Vagina (tissue), 2 donors: ENCODE measurements at regions not wholly inside any gene's neighbourhood (a gene's known extent, or its start where the extent isn't known, plus 50 kb on each side); places are given as distances from the start of the nearest gene placed in this dataset.

Experiments used
- POLR2A ChIP-seq, 2 donors: fragments of 450-650 bp; IDR thresholded peaks; one replicate each; pipeline ENCODE4 v1.6.1; 2017; ENCODE audit warnings: antibody characterized with exemption in 2 of 2, mild to moderate bottlenecking in 2 of 2, moderate library complexity in 2 of 2
- POLR2AphosphoS5 ChIP-seq, 2 donors: sonication (generic); formaldehyde crosslinking; IDR thresholded peaks; one replicate each; pipeline ENCODE4 v1.9.0; 2017; ENCODE audit warnings: antibody characterized with exemption in 2 of 2, mild to moderate bottlenecking in 2 of 2, low read depth in 1 of 2; ENCODE audit not compliant: insufficient read depth in 1 of 2

DNA sequence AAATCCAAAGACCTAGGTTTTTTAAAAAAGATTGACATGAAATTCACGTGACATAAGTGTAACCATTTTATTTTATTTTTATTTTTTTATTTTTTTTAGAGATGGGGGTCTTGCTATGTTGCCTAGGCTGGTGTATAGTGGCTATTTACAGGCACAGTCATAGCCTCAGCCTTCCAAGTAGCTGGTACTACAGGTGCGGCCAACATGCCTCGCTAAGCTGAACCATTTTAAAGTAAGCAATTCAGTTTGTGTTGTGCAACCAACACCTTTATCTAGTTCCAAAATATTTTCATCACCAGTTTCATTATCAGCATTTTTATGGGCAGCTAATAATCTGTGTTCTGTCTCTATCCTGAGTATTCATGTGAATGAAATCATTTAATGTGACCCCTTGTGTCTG lies 107.5 kb upstream of the ENPEP start:
- TF ChIP-seq POLR2A (IDR thresholded peaks at IDR 0.05) (no peak), POLR2AphosphoS5 (IDR thresholded peaks at IDR 0.05; ENCODE audit: insufficient read depth in 1 of 2, low read depth in 1 of 2) (no peak)
